OCI-LY7 (cell line): ENCODE measurements at regions not wholly inside any gene's neighbourhood (a gene's known extent, or its start where the extent isn't known, plus 50 kb on each side); places are given as distances from the start of the nearest gene placed in this dataset.

Experiments
- EZH2phosphoT487 ChIP-seq: fragments of 200-600 bp; sonication (generic); IDR thresholded peaks from 2 replicates; pipeline ENCODE4 v1.6.1; 2018; ENCODE audit warnings: low read depth, borderline replicate concordance, mild to moderate bottlenecking, mixed run types, antibody characterized with exemption, low read length, moderate library complexity, mixed read lengths
- TF ChIP-seq, protein P1 (sequence below): fragments of 200-600 bp; sonication (generic); conservative IDR thresholded peaks from 2 replicates; pipeline ENCODE4 v1.5.1; 2014; ENCODE audit warnings: mild to moderate bottlenecking, antibody characterized with exemption, low read length, moderate library complexity, mixed read lengths

DNA sequence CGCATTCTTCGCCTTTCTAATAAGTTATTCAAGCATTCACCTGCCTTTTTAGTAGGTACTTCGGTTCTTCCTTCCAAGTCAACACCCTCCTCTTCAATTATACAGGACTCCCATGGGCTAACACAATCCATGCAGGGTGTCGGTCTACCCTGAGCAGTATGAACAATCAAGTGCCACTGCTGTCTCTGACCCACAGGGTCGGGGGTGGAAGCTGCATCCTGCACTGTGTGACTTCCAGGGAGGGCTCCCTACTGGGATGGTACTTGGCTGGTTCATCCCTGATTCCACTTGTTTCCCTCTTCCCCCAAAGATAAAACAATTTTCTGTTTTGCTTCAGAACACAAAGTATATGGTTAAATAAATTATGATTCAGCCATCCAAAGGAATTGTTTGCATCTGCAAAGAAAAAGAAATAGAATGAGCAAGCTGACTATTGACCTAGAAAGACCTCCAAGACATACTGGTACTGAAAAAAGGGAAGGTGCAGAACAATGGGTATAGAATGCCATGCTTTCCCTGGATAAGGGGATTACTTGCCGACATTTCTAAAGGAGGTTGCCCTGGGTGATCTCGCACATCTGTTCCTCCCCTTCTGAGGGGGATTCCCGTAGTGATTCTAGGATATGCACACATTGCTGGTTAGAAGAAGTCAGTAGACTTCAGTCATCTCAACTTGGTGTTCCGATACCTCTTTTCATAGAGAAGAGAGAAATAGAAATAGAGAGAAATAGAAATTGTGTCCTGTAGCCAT is 89.1 kb upstream of the AGR3 start:
- TF ChIP-seq, protein P1, sequence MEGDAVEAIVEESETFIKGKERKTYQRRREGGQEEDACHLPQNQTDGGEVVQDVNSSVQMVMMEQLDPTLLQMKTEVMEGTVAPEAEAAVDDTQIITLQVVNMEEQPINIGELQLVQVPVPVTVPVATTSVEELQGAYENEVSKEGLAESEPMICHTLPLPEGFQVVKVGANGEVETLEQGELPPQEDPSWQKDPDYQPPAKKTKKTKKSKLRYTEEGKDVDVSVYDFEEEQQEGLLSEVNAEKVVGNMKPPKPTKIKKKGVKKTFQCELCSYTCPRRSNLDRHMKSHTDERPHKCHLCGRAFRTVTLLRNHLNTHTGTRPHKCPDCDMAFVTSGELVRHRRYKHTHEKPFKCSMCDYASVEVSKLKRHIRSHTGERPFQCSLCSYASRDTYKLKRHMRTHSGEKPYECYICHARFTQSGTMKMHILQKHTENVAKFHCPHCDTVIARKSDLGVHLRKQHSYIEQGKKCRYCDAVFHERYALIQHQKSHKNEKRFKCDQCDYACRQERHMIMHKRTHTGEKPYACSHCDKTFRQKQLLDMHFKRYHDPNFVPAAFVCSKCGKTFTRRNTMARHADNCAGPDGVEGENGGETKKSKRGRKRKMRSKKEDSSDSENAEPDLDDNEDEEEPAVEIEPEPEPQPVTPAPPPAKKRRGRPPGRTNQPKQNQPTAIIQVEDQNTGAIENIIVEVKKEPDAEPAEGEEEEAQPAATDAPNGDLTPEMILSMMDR: no peak
- no peak for TF ChIP-seq EZH2phosphoT487
